ENCODE measurements at regions not wholly inside any gene's neighbourhood (a gene's known extent, or its start where the extent isn't known, plus 50 kb on each side); places are given as distances from the start of the nearest gene placed in this dataset.

DNA sequence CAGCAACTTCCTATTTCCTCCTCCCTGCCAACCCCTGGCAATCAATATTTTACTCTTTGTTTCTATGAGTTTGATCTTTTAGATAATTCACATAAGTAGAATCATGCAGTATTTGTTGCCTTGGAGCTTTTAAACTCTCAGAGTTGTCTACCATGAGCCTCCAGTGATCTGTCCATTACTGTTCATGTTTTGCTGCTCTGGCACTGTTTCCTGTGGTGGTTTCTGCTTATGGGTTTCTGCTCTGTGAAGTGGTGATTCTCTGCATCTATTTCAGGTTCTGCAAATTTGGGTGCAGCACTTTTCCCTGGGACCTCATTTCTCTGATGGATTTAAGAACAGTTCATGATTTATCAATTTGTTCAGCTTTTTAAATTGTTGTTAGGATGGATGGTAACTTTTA is 908.1 kb upstream of the FANCL start:
- H3K9ac ChIP-seq (ENCODE audit: low read length) = no peak overlapping the region
- no peaks in the 10 kb centered on the region for H3K9me3 ChIP-seq (ENCODE audit: low read length)
- H3K36me3 ChIP-seq (ENCODE audit: insufficient read depth, low read length) = no peaks in the 10 kb centered on the region
- no peak overlapping the region for H3K4me3 ChIP-seq (ENCODE audit: low read depth in 1 of 2, low read length in 2 of 2)
- H3K27ac ChIP-seq (ENCODE audit: low read depth, low read length) = no peak overlapping the region
- no peaks in the 10 kb centered on the region for H3K4me1 ChIP-seq (ENCODE audit: insufficient read depth, low read length)
- H3K27me3 ChIP-seq (ENCODE audit: control insufficient read depth in 1 of 2, insufficient read depth in 2 of 2, low read length in 2 of 2) = no peaks in the 10 kb centered on the region

DNA sequence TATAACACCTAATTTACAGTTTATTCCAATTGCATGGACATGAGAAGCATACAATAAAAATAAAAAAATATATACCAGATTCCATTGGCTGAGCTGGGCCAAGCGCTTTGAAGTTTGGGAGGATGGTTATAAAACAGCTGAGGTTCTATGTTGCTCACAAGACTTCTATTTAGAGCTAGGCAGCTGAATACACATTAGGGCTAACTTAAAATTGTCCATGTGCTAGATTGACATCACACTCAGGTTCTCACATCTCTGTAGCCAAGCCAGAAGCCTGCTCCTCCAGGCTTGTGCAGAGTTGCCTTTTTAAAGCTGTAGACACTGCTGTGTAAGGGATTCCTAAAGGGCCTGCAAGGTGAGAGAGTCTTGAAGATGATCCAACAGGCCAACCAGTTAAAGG is 871.1 kb upstream of the FANCL start:
- Histone ChIP-seq H3K9me3 (ENCODE audit: low read length) (no peaks in the 10 kb centered on the region), H3K36me3 (ENCODE audit: insufficient read depth, low read length) (no peaks in the 10 kb centered on the region)

GRCh38 chr2:59096973-59097372 is 855.8 kb upstream of the FANCL start:
- H3K9ac ChIP-seq (ENCODE audit: low read length) = no peak overlapping the region
- no peaks in the 10 kb centered on the region for H3K4me1 ChIP-seq (ENCODE audit: insufficient read depth, low read length)
- no peak overlapping the region for H3K4me3 ChIP-seq (ENCODE audit: low read depth in 1 of 2, low read length in 2 of 2)
- H3K27ac ChIP-seq (ENCODE audit: low read depth, low read length) = no peak overlapping the region
- H3K9me3 ChIP-seq (ENCODE audit: low read length) = no peaks in the 10 kb centered on the region
- H3K36me3 ChIP-seq (ENCODE audit: insufficient read depth, low read length) = no peaks in the 10 kb centered on the region
- H3K27me3 ChIP-seq (ENCODE audit: control insufficient read depth in 1 of 2, insufficient read depth in 2 of 2, low read length in 2 of 2) = no peaks in the 10 kb centered on the region

More for the DNA sequence above, 871.1 kb upstream of the FANCL start:
- H3K27me3 ChIP-seq (ENCODE audit: control insufficient read depth in 1 of 2, insufficient read depth in 2 of 2, low read length in 2 of 2) = no peaks in the 10 kb centered on the region
- H3K9ac ChIP-seq (ENCODE audit: low read length) = no peak overlapping the region
- peaks cover 17% of the 10 kb centered on the region for H3K4me1 ChIP-seq (ENCODE audit: insufficient read depth, low read length)
- H3K27ac ChIP-seq (ENCODE audit: low read depth, low read length) = no peak overlapping the region
- H3K4me3 ChIP-seq (ENCODE audit: low read depth in 1 of 2, low read length in 2 of 2) = no peak overlapping the region

DNA sequence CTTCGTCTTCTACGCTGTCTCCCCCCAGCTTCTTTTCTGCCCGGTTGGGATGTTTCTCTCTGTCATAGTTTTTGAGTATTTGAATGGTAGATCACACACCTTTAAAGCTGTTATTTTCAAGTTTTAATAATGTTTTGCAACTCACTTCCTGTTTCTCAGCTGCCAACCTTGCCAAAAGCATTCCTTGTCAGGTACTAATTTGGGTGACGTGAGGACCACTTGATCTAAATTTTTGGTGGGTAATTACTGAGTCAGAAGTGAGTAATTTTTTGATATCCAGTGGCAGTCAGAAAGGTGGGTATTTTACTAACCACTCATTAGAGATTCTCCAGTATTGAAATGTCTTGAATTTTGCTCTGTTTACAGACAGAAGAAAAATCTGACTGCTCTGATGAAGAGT is 852.4 kb upstream of the FANCL start:
- H3K27ac ChIP-seq (ENCODE audit: low read depth, low read length) = no peak overlapping the region
- H3K4me1 ChIP-seq (ENCODE audit: insufficient read depth, low read length) = no peaks in the 10 kb centered on the region
- no peaks in the 10 kb centered on the region for H3K27me3 ChIP-seq (ENCODE audit: control insufficient read depth in 1 of 2, insufficient read depth in 2 of 2, low read length in 2 of 2)
- no peaks in the 10 kb centered on the region for H3K36me3 ChIP-seq (ENCODE audit: insufficient read depth, low read length)
- H3K9me3 ChIP-seq (ENCODE audit: low read length) = no peaks in the 10 kb centered on the region
- H3K4me3 ChIP-seq (ENCODE audit: low read depth in 1 of 2, low read length in 2 of 2) = no peak overlapping the region
- H3K9ac ChIP-seq (ENCODE audit: low read length) = no peak overlapping the region

DNA sequence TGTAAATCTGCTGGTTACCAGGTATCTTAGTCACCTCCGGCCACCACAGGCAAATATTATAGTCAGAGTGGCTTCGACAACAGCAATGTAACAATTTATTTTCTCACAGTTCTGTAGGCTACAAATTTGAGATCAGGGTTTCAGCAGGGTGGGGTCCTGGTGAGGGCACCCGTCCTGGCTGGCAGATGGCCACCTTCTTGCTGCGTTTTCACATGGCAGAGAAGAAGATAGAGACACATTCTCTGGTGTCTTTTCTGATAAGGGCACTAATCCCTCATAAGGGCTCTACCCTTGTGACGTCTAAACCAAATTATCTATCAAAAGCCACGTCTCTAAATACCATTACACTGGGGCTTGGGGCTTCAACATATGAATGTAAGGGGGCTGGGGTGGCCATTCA is 843.2 kb upstream of the FANCL start:
- peaks cover 12% of the 10 kb centered on the region for H3K4me1 ChIP-seq (ENCODE audit: insufficient read depth, low read length)
- H3K9me3 ChIP-seq (ENCODE audit: low read length) = no peaks in the 10 kb centered on the region
- no peak overlapping the region for H3K27ac ChIP-seq (ENCODE audit: low read depth, low read length)

DNA sequence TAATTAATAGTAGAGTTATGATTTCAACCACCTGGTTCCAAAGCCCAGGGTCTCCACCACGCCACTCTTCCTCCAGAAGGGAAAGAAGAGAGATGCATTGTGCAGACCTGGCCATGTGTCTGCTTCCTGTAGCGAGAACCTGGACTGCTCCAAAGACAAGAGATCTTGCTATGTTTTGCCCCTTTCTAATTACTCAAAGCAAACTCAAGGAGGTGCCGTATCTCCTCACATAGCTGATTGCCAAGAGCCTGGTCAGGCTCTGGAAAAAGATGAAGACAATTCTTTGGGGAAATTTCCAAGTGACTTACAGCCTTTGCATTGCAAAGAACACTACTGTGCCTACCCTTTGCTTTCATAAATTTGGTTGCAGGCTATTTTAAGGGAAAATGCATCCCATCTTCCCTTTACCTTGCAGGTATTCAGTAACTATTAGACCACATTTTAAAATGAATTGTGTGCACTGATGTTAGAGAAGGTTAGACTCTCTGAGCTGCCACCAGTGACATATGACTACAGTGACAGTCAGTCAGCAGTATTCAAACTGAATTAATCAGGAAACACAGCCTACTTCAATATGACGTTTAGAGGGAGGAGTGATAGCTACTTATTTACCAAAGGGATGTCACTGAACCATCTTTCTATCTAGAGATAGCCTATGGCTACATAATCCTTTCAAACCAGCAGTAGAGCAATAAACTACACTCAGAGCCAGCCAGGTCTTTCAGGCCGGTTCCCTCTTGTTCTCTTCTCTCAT is 842.1 kb upstream of the FANCL start:
- Histone ChIP-seq H3K4me1 (ENCODE audit: insufficient read depth, low read length) (peaks cover 12% of the 10 kb centered on the region), H3K27ac (ENCODE audit: low read depth, low read length) (no peak overlapping the region), H3K9ac (ENCODE audit: low read length) (no peak overlapping the region), H3K36me3 (ENCODE audit: insufficient read depth, low read length) (no peaks in the 10 kb centered on the region), H3K9me3 (ENCODE audit: low read length) (no peaks in the 10 kb centered on the region), H3K27me3 (ENCODE audit: control insufficient read depth in 1 of 2, insufficient read depth in 2 of 2, low read length in 2 of 2) (no peaks in the 10 kb centered on the region), H3K4me3 (ENCODE audit: low read depth in 1 of 2, low read length in 2 of 2) (no peak overlapping the region)

More for the DNA sequence above, 843.2 kb upstream of the FANCL start:
- no peaks in the 10 kb centered on the region for H3K36me3 ChIP-seq (ENCODE audit: insufficient read depth, low read length)
- H3K27me3 ChIP-seq (ENCODE audit: control insufficient read depth in 1 of 2, insufficient read depth in 2 of 2, low read length in 2 of 2) = no peaks in the 10 kb centered on the region
- H3K4me3 ChIP-seq (ENCODE audit: low read depth in 1 of 2, low read length in 2 of 2) = no peak overlapping the region
- H3K9ac ChIP-seq (ENCODE audit: low read length) = no peak overlapping the region

DNA sequence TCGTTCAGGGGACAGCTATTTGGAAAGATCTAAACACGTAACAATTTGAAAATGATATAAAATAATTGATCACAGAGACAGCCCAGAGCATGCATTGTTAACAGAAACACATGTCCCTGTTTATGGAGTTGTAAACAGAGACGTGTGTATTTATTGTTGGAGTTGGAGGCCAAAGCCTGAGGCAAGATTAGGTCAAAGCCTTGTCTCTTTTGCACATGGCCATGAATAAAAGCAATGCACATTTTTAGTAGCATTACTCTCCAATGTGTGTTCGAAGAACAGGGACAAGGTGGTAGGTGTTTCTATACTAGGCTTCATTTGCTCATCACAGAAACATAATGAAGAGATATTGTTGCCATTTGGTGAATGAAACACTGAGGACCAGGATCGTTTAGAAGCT is 841.5 kb upstream of the FANCL start:
- Histone ChIP-seq H3K9ac (ENCODE audit: low read length) (no peak overlapping the region), H3K27me3 (ENCODE audit: control insufficient read depth in 1 of 2, insufficient read depth in 2 of 2, low read length in 2 of 2) (no peaks in the 10 kb centered on the region), H3K27ac (ENCODE audit: low read depth, low read length) (no peak overlapping the region), H3K4me1 (ENCODE audit: insufficient read depth, low read length) (peaks cover 14% of the 10 kb centered on the region), H3K9me3 (ENCODE audit: low read length) (no peaks in the 10 kb centered on the region), H3K4me3 (ENCODE audit: low read depth in 1 of 2, low read length in 2 of 2) (no peak overlapping the region), H3K36me3 (ENCODE audit: insufficient read depth, low read length) (no peaks in the 10 kb centered on the region)

DNA sequence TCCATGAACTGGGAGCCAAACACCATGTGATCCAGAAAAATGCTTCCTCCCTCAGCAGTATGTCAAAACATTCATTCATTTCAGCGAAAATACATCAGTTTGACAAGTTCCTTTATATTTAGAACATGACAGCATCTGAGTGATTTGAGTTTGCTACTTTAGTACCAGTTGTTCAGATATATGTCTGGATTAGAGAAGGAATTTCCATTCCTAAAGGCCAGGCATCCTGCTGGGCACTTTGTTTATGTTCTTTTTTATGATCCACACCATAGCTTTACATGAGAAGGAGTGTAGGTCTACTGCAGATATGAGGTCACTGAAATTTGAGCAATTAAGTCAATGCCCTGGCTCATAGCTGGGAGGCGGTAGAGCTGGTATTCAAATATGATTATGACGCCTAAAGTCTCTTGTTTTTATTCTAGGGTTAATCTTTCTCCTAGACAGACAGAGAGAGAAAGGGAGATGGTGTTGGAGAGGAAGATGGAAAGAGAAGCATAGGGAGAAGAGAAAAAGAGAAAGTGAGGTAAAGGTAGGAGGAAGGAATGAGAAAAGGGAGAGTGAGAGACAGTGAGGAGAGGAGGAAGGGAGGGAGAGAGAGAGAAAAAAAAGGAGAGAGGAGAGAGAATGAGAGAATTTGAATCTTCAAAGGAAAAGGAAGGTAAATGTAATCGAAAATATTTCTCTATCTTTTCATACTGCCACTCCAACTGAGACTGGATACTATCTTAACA is 839.5 kb upstream of the FANCL start:
- no peak overlapping the region for H3K9ac ChIP-seq (ENCODE audit: low read length)
- no peak overlapping the region for H3K27ac ChIP-seq (ENCODE audit: low read depth, low read length)
- H3K4me1 ChIP-seq (ENCODE audit: insufficient read depth, low read length) = peaks cover 14% of the 10 kb centered on the region
- no peak overlapping the region for H3K4me3 ChIP-seq (ENCODE audit: low read depth in 1 of 2, low read length in 2 of 2)
- H3K36me3 ChIP-seq (ENCODE audit: insufficient read depth, low read length) = no peaks in the 10 kb centered on the region
- no peaks in the 10 kb centered on the region for H3K9me3 ChIP-seq (ENCODE audit: low read length)
- H3K27me3 ChIP-seq (ENCODE audit: control insufficient read depth in 1 of 2, insufficient read depth in 2 of 2, low read length in 2 of 2) = no peaks in the 10 kb centered on the region

DNA sequence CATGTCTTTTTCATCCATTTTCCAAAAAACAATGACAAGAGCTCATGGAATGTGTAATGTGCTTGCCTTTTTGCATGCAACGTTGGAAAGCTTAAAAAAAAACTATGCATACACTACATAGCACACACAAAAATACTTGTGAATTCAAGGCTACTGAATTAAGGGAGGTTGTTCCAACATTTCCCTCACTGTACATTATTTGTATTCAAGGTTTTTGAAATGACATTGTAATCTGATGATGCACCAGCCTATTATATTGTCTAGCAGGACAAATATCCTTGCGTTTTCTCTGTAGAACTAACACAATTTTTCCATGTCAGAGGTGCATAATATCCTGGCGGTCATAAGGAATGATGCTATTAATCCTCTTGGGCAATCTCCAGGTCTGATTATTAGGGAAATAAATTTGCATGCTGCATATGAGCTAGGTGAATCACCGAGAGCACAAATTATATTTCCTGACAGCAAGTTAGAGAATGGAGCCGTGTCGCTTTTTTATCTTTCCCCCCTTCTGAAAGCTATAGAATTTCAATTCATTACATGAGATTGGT is 836.9 kb upstream of the FANCL start:
- Histone ChIP-seq H3K4me1 (ENCODE audit: insufficient read depth, low read length) (peaks cover 14% of the 10 kb centered on the region), H3K36me3 (ENCODE audit: insufficient read depth, low read length) (no peaks in the 10 kb centered on the region), H3K27ac (ENCODE audit: low read depth, low read length) (no peak overlapping the region), H3K27me3 (ENCODE audit: control insufficient read depth in 1 of 2, insufficient read depth in 2 of 2, low read length in 2 of 2) (no peaks in the 10 kb centered on the region), H3K9ac (ENCODE audit: low read length) (no peak overlapping the region), H3K4me3 (ENCODE audit: low read depth in 1 of 2, low read length in 2 of 2) (no peak overlapping the region), H3K9me3 (ENCODE audit: low read length) (no peaks in the 10 kb centered on the region)

- no peak overlapping the region for H3K27ac ChIP-seq (ENCODE audit: low read depth, low read length)
- H3K9me3 ChIP-seq (ENCODE audit: low read length) = no peaks in the 10 kb centered on the region
Observed at GRCh38 chr2:59077026-59077725, 836.1 kb upstream of the FANCL start.

GRCh38 chr2:59076079-59076619 is 835.0 kb upstream of the FANCL start:
- H3K27ac ChIP-seq (ENCODE audit: low read depth, low read length) = no peak overlapping the region
- H3K4me1 ChIP-seq (ENCODE audit: insufficient read depth, low read length) = peaks cover 14% of the 10 kb centered on the region
- H3K9ac ChIP-seq (ENCODE audit: low read length) = no peak overlapping the region
- no peaks in the 10 kb centered on the region for H3K9me3 ChIP-seq (ENCODE audit: low read length)
- no peak overlapping the region for H3K4me3 ChIP-seq (ENCODE audit: low read depth in 1 of 2, low read length in 2 of 2)
- H3K27me3 ChIP-seq (ENCODE audit: control insufficient read depth in 1 of 2, insufficient read depth in 2 of 2, low read length in 2 of 2) = no peaks in the 10 kb centered on the region
- no peaks in the 10 kb centered on the region for H3K36me3 ChIP-seq (ENCODE audit: insufficient read depth, low read length)

More at GRCh38 chr2:59077026-59077725, 836.1 kb upstream of the FANCL start:
- Histone ChIP-seq H3K4me1 (ENCODE audit: insufficient read depth, low read length) (peaks cover 14% of the 10 kb centered on the region), H3K27me3 (ENCODE audit: control insufficient read depth in 1 of 2, insufficient read depth in 2 of 2, low read length in 2 of 2) (no peaks in the 10 kb centered on the region), H3K36me3 (ENCODE audit: insufficient read depth, low read length) (no peaks in the 10 kb centered on the region), H3K9ac (ENCODE audit: low read length) (no peak overlapping the region), H3K4me3 (ENCODE audit: low read depth in 1 of 2, low read length in 2 of 2) (no peak overlapping the region)

All from muscle layer of colon (tissue), 2 donors.